CD14-positive monocyte (primary cell): ENCODE measurements at regions not wholly inside any gene's neighbourhood (a gene's known extent, or its start where the extent isn't known, plus 50 kb on each side); places are given as distances from the start of the nearest gene placed in this dataset.
A peak's percentile ranks its signal among the peaks of the same experiment; 100 is the strongest.

Source experiments
- DNase-seq, 3 donors: peaks; one replicate each; pipeline ENCODE4 v3.0.0-alpha.2; 2011 to 2022
- H2AFZ ChIP-seq: 2 replicates; pipeline ENCODE4 v1.6.0; 2012; ENCODE audit warnings: mild to moderate bottlenecking, low read depth, low read length, inconsistent platforms; ENCODE audit not compliant: insufficient read depth, poor library complexity, severe bottlenecking
- H3K27ac ChIP-seq, 2 donors: 1 replicate in 1 of 2; 2 replicates in 1 of 2; pipeline ENCODE4 v1.5.1; 2012 to 2013; ENCODE audit warnings: low read length in 2 of 2, control low read depth in 1 of 2, inconsistent platforms in 1 of 2, low read depth in 1 of 2, mild to moderate bottlenecking in 1 of 2
- H3K27me3 ChIP-seq, 2 donors: one replicate each; pipeline versions ENCODE4 v1.6.0 to v1.6.1; 2011 to 2013; ENCODE audit warnings: low read length in 2 of 2; ENCODE audit not compliant: control insufficient read depth in 2 of 2, insufficient read depth in 2 of 2
- H3K36me3 ChIP-seq, 2 donors: replicated peaks in 1 of 2; 1 replicate in 1 of 2; 2 replicates in 1 of 2; pipeline versions ENCODE4 v1.5.1 to v1.6.1; 2012 to 2013; ENCODE audit warnings: low read length in 2 of 2, control low read depth in 1 of 2, inconsistent platforms in 1 of 2, mild to moderate bottlenecking in 1 of 2; ENCODE audit not compliant: insufficient read depth in 2 of 2, control insufficient read depth in 1 of 2
- H3K4me1 ChIP-seq, 2 donors: 1 replicate in 1 of 2; 2 replicates in 1 of 2; pipeline versions ENCODE4 v1.5.1 to v1.6.1; 2012 to 2013; ENCODE audit warnings: low read length in 2 of 2, control low read depth in 1 of 2, inconsistent platforms in 1 of 2, mild to moderate bottlenecking in 1 of 2, moderate library complexity in 1 of 2; ENCODE audit not compliant: insufficient read depth in 2 of 2, control insufficient read depth in 1 of 2
- H3K4me2 ChIP-seq: replicated peaks from 2 replicates; pipeline ENCODE3; 2012; ENCODE audit warnings: low read length, moderate library complexity, mild to moderate bottlenecking; ENCODE audit not compliant: poor library complexity, severe bottlenecking; ENCODE audit errors: extremely low read depth
- H3K4me3 ChIP-seq, 3 experiments: fragments of 200-600 bp in 1 of 3; sonication (generic) in 1 of 3; replicated peaks in 1 of 3; 1 replicate in 2 of 3; 2 replicates in 1 of 3; pipeline ENCODE4 v1.5.1; 2011 to 2013; ENCODE audit warnings: low read length in 3 of 3, mild to moderate bottlenecking in 3 of 3, control low read depth in 2 of 3, low read depth in 2 of 3, inconsistent platforms in 1 of 3, moderate library complexity in 1 of 3
- H3K79me2 ChIP-seq: 2 replicates; pipeline ENCODE4 v1.6.0; 2012; ENCODE audit warnings: mild to moderate bottlenecking, control low read depth, inconsistent platforms, low read length, moderate library complexity; ENCODE audit not compliant: insufficient read depth
- H3K9ac ChIP-seq: 2 replicates; pipeline ENCODE4 v1.6.0; 2017; ENCODE audit warnings: low read length, mild to moderate bottlenecking; ENCODE audit not compliant: insufficient read depth, poor library complexity, severe bottlenecking
- H3K9me3 ChIP-seq, 2 donors: replicated peaks in 1 of 2; 1 replicate in 1 of 2; 2 replicates in 1 of 2; pipeline versions ENCODE4 v1.5.1 to v1.6.1; 2012 to 2013; ENCODE audit warnings: low read length in 2 of 2, control low read depth in 1 of 2; ENCODE audit not compliant: control insufficient read depth in 1 of 2, insufficient read depth in 1 of 2
- H4K20me1 ChIP-seq: 2 replicates; pipeline ENCODE4 v1.6.0; 2012; ENCODE audit warnings: mild to moderate bottlenecking, low read length, control low read depth, moderate library complexity; ENCODE audit not compliant: insufficient read depth
- H3K27ac Mint-ChIP-seq, 7 donors: one replicate each; pipeline ENCODE4 v1.8.0; 2020; ENCODE audit warnings: mild to moderate bottlenecking in 7 of 7, mixed read lengths in 7 of 7, moderate library complexity in 6 of 7, inconsistent platforms in 2 of 7
- H3K27me3 Mint-ChIP-seq, 3 donors: one replicate each; pipeline ENCODE4 v1.8.0; 2021 to 2022; ENCODE audit warnings: low read depth in 3 of 3, mild to moderate bottlenecking in 3 of 3, mixed read lengths in 3 of 3, moderate library complexity in 3 of 3, inconsistent platforms in 1 of 3
- H3K36me3 Mint-ChIP-seq, 2 donors: one replicate each; pipeline ENCODE4 v1.8.0; 2020; ENCODE audit warnings: mixed read lengths in 2 of 2, inconsistent platforms in 1 of 2, mild to moderate bottlenecking in 1 of 2
- H3K4me1 Mint-ChIP-seq: one replicate; pipeline ENCODE4 v1.8.0; 2020; ENCODE audit warnings: mild to moderate bottlenecking, mixed read lengths
- H3K4me3 Mint-ChIP-seq, 2 donors: one replicate each; pipeline ENCODE4 v1.8.0; 2020; ENCODE audit warnings: mild to moderate bottlenecking in 2 of 2, mixed read lengths in 2 of 2, moderate library complexity in 1 of 2
- H3K9me3 Mint-ChIP-seq, 7 donors: one replicate each; pipeline ENCODE4 v1.8.0; 2020 to 2022; ENCODE audit warnings: mixed read lengths in 7 of 7, mild to moderate bottlenecking in 6 of 7, moderate library complexity in 6 of 7, inconsistent platforms in 2 of 7
- CTCF ChIP-seq: fragments of 200-600 bp; IDR thresholded peaks from one replicate; pipeline ENCODE4 v1.8.0; 2022; ENCODE audit warnings: antibody characterized with exemption, mild to moderate bottlenecking
- WGBS: methylation state at CpG from one replicate; pipeline ENCODE4 v1.1.5; 2013; ENCODE audit warnings: missing lambda C conversion rate; ENCODE audit not compliant: insufficient coverage; 5-methylcytosine and 5-hydroxymethylcytosine counted together
- intact Hi-C, 2 donors: fragments of 100-400 bp; cut with micrococcal nuclease; formaldehyde crosslinking; loops; one replicate each; pipeline versions ENCODE4 v1.15.0 to v1.15.1; 2023

DNA sequence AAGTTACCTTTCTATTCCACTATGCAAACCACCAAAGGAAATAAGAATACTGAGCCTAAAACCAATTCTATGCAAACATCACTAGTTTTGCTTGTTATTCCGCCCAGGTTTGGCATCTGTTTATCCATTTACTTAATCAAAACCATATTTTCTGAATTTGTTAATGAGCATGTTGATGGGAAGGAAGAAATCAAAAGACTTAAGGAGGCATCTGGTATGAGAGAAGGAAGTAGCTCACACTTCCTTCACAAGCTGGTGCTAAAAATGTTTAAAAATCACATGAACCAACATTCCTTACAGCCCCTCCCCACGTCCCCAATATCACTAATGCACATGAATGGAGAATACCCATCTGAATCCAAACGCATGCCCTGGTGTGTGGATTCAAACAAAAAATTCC is 52.0 kb upstream of the PRKAR2B start:
- Histone ChIP-seq H3K9ac (no peak overlapping the region), H3K4me1 (peaks cover 0 to 5% of the 10 kb centered on the region in 2 donors), H3K36me3 (no peaks in the 10 kb centered on the region), H2AFZ (no peak overlapping the region), H3K27me3 (no peaks in the 10 kb centered on the region), H4K20me1 (no peaks in the 10 kb centered on the region), H3K9me3 (no peaks in the 10 kb centered on the region), H3K79me2 (no peaks in the 10 kb centered on the region), H3K27ac (no peak overlapping the region), H3K4me3 (no peak overlapping the region), H3K4me2 (no peak overlapping the region)
- no CpG with 5 or more reads among the region's 3 CpGs for WGBS
- Mint-ChIP-seq H3K36me3 (no peaks in the 10 kb centered on the region), H3K27me3 (peaks cover 0 to 3% (median 0%) of the 10 kb centered on the region in 3 donors), H3K4me3 (no peak overlapping the region), H3K4me1 (peaks cover 8% of the 10 kb centered on the region), H3K9me3 (peaks cover 0 to 6% (median 0%) of the 10 kb centered on the region in 7 donors), H3K27ac (peak overlapping the region in 1 of 7 donors; percentile 3)
- intact Hi-C loops = no loop called here
- DNase-seq = no peak
- TF ChIP-seq CTCF = no peak
